ENCODE measurements at regions not wholly inside any gene's neighbourhood (a gene's known extent, or its start where the extent isn't known, plus 50 kb on each side); places are given as distances from the start of the nearest gene placed in this dataset.
"Not testable (repeated sequence)": the region's sequence is repeated elsewhere in the genome, so short reads cannot be mapped to it uniquely, and the experiment has no call there.

- no peak for DNase-seq (ENCODE audit: low read depth)
Observed at GRCh38 chr6:154921482-154921881, 73.6 kb upstream of the TIAM2 start.

- DNase-seq (ENCODE audit: low read depth) = no peak
Observed at GRCh38 chr6:154923199-154923869, 71.8 kb upstream of the TIAM2 start.

- DNase-seq (ENCODE audit: low read depth) = no peak
Observed at GRCh38 chr6:154925130-154925529, 70.0 kb upstream of the TIAM2 start.

GRCh38 chr6:154926366-154926765 lies 68.7 kb upstream of the TIAM2 start:
- no peak for DNase-seq (ENCODE audit: low read depth)

GRCh38 chr6:154928325-154928922 lies 66.7 kb upstream of the TIAM2 start:
- DNase-seq (ENCODE audit: low read depth) = peak; percentile 39

GRCh38 chr6:154930451-154930851 lies 64.7 kb upstream of the TIAM2 start:
- no peak for DNase-seq (ENCODE audit: low read depth)

- DNase-seq (ENCODE audit: low read depth) = peak; percentile 56
Observed at GRCh38 chr6:154931711-154932424, 63.2 kb upstream of the TIAM2 start.

GRCh38 chr6:154932515-154933027 lies 62.5 kb upstream of the TIAM2 start:
- peak; percentile 67 for DNase-seq (ENCODE audit: low read depth)

GRCh38 chr6:154933181-154933827 lies 61.8 kb upstream of the TIAM2 start:
- DNase-seq (ENCODE audit: low read depth) = no peak

- DNase-seq (ENCODE audit: low read depth) = no peak
Observed at GRCh38 chr6:154937306-154938220, 57.6 kb upstream of the TIAM2 start.

- no peak for DNase-seq (ENCODE audit: low read depth)
Observed at GRCh38 chr6:154938221-154938580, 56.9 kb upstream of the TIAM2 start.

GRCh38 chr6:154938727-154939285 lies 56.3 kb upstream of the TIAM2 start:
- not testable (repeated sequence) for DNase-seq (ENCODE audit: low read depth)

GRCh38 chr6:154942770-154943169 lies 52.3 kb upstream of the TIAM2 start:
- no peak for DNase-seq (ENCODE audit: low read depth)

GRCh38 chr6:154945271-154945890 lies 49.7 kb upstream of the TIAM2 start:
- no peak for DNase-seq (ENCODE audit: low read depth)
